ENCODE measurements at regions not wholly inside any gene's neighbourhood (a gene's known extent, or its start where the extent isn't known, plus 50 kb on each side); places are given as distances from the start of the nearest gene placed in this dataset.

DNA sequence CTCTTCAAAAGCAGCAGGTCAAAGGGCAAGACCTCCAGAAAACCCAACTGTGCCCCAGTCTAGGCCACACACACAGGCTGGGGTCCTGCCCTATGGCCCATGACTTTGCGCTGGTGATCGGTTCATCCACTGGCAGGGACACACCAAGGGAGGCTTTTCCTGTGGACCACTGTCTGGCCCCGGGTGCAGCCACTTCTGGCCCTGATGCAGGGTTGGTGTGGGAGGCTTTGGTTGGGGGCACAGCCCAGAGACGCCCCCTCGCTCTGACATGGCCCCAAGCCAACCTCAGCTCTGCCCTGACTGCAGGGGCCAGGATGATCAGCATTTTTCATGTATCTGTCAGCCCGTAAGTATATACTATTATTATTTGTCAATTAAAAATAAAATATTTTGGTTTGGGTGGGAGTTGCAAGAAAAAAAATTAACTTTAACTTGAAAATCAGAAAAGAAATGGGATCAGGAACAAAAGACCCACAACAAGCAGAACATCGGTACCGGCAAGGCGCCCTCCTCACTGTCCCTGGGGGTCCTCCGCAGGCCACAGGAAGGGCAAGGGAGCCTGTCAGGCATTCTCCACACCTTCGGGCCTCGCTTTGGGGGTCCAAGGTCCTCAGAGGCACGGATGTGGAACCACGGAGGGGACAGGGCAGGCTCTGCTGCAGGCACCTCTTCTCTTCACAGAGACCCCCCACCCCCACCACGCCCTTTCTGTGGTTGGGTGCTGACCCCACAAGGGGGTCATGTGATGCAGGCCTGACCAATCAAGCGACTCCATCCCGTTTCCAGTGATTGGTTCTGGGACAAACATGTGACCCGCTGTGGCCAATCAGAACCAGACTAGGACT, 181.5 kb upstream of the SFSWAP start:
- TF ChIP-seq GATA2 (IDR thresholded peaks at IDR 0.05; ENCODE audit: low read depth, low read length) (no peak), GATA3 (IDR thresholded peaks at IDR 0.05; ENCODE audit: low read depth, low read length) (no peak)

DNA sequence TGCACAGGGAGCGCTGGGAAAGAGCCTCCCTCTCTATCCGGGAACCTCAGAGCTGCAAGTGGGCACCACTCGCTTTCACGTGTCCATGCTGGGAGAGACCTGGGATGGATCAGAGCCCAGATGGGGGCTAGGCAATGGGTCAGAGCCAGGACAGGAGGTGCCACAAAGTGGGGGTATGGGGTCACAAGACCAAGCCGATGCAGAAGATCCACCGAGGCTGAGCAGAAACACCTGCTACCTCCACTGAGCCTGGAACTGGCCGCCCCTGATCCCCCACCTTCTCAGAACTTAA, 180.9 kb upstream of the SFSWAP start:
- TF ChIP-seq GATA2 (IDR thresholded peaks at IDR 0.05; ENCODE audit: low read depth, low read length) (no peak), GATA3 (IDR thresholded peaks at IDR 0.05; ENCODE audit: low read depth, low read length) (no peak)

DNA sequence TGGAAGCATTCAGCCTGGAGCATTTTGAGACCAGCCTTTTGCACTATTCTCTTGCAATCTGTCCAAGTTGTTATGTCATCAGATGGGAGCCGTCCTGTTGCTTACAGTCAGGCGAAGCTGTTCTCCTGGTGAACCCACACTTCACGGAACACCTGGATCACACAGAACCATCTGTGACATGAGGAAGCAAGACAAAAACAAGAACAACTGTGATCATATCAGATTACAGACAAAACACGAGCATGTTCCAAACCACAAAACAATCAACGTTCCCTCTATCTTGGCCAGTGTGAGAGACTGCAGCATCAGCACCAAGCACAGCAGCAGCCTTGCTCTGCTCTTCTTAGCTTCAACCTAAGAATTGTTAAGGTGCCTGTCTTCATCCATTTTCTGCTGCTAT, 180.5 kb upstream of the SFSWAP start:
- TF ChIP-seq GATA2 (IDR thresholded peaks at IDR 0.05; ENCODE audit: low read depth, low read length) (no peak), GATA3 (IDR thresholded peaks at IDR 0.05; ENCODE audit: low read depth, low read length) (no peak)

DNA sequence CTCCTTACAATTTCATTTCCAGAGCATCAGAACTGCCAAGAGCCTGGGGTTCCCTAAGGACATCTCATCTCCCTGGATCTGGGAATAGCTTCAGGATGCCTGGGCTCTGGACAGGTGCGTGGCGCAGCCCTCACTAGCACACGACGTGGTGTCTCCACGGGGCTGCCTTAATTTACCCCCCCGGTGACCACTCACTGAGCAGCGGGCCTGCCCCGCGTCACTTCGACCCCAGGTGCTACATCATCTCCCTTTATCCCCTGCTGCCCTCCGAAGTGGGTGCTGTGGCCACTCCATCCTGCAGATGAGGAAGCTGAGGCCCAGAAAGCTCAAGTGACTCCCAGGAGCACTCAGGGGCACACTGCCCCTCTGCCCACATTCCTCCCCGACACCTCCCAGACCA, 177.8 kb upstream of the SFSWAP start:
- TF ChIP-seq GATA2 (IDR thresholded peaks at IDR 0.05; ENCODE audit: low read depth, low read length) (no peak), GATA3 (IDR thresholded peaks at IDR 0.05; ENCODE audit: low read depth, low read length) (no peak)

DNA sequence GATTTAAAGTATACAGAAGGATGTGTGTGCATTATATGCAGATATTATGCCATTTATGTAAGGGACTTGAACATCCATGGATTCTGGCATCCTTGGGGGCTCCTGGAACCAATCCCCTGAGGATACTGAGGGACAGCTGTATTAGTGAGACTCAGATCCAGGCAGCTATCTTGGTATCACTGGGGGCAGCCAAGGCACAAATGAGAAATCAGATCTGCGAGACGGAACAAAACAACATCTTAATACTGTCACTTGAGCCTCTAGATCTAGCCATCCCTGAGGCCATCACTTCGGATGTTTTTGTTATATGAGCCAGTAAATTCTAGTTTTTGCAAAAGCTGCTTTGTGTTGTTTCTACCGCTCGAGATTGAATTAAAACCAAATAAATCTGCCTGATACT, 175.1 kb upstream of the SFSWAP start:
- TF ChIP-seq GATA3 (IDR thresholded peaks at IDR 0.05; ENCODE audit: low read depth, low read length): no peak
- no peak for TF ChIP-seq GATA2 (IDR thresholded peaks at IDR 0.05; ENCODE audit: low read depth, low read length)

DNA sequence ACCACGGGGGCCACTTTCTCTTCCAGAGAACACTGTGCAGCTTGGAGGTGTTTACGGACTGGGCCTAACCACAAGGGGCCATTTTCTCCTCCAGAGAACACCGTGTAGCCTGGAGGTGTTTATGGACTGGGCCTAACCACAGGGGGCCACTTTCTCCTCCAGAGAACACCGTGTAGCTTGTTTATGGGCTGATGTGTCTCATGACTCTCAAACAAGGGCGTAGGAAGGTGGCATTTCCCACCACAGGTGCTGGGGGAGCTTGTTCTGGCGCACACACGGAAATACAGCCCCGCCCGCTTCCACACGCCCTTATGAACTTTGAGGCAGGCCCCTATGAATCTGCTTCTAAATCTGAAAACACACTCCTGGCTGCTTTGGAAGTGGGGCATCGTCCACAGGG, 174.6 kb upstream of the SFSWAP start:
- TF ChIP-seq GATA2 (IDR thresholded peaks at IDR 0.05; ENCODE audit: low read depth, low read length): no peak
- TF ChIP-seq GATA3 (IDR thresholded peaks at IDR 0.05; ENCODE audit: low read depth, low read length): no peak

DNA sequence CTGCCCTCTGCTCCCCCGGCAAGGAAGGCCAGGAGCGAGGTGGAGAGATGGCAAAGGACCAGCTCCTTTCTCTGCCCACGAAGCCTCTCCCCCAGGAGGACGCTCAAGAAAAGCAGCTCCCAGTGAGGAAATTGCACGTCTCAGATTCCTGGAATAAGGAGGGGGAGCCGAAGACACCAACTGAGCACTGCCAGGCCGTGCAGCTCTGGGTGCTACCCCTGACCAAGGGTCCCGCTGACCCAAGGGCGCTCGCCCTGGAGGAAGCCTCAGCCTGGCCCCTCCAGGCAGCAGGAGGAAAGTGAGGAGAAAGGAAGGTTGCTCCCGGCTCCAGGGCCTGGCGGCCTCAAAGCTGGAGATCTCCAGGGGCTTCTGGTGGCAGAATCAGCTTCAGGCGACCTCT, 174.1 kb upstream of the SFSWAP start:
- TF ChIP-seq GATA3 (IDR thresholded peaks at IDR 0.05; ENCODE audit: low read depth, low read length): no peak
- no peak for TF ChIP-seq GATA2 (IDR thresholded peaks at IDR 0.05; ENCODE audit: low read depth, low read length)

DNA sequence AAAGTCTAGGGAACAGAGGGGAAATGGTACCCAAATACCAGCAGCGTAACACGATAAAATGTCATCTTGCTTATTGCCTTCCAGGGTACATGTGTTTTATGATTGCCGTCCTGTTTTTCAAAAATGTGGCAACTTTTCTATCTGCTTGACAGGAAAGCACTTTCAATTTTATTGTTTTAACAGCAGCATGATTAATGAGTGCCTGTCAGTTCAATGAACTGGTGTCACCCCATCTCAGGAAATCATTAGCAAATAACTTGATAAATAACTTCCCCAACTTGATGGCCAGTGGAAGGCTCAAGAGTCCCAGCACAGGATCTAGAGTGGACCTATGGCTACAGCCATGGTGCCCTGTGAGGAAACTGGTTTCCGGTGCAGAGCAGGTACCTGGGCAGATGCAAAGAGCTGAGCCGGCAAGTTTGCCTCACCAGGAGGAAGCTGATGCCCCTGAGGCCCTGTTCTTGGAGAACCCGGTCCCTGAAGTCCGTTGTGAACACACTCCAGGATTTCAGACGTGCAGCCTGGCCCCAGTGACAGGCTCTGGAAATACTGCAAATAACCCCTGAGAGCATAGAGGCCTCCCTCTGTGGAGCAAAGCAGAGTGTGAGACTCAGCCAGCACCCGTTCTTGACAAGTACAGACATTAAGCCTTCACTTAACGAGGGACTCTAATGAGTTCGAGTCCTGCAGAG, 173.5 kb upstream of the SFSWAP start:
- no peak for TF ChIP-seq GATA3 (IDR thresholded peaks at IDR 0.05; ENCODE audit: low read depth, low read length)
- TF ChIP-seq GATA2 (IDR thresholded peaks at IDR 0.05; ENCODE audit: low read depth, low read length): no peak

DNA sequence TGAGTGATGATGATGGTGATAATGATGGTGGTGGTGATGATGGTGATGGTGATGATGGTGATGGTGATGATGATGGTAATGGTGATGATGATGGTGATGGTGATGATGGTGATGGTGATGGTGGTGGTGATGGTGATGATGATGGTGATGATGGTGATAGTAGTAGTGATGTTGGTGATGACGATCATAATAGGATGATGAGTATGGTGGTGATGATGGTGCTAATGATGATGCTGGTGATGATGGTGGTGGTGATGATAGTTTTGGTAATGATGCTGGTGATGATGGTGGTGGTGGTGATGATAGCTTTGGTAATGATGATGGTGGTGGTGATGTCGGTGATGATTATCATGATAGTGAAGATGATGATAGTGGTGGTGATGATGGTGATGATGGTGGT, 171.5 kb upstream of the SFSWAP start:
- no peak for TF ChIP-seq GATA2 (IDR thresholded peaks at IDR 0.05; ENCODE audit: low read depth, low read length)
- TF ChIP-seq GATA3 (IDR thresholded peaks at IDR 0.05; ENCODE audit: low read depth, low read length): no peak

DNA sequence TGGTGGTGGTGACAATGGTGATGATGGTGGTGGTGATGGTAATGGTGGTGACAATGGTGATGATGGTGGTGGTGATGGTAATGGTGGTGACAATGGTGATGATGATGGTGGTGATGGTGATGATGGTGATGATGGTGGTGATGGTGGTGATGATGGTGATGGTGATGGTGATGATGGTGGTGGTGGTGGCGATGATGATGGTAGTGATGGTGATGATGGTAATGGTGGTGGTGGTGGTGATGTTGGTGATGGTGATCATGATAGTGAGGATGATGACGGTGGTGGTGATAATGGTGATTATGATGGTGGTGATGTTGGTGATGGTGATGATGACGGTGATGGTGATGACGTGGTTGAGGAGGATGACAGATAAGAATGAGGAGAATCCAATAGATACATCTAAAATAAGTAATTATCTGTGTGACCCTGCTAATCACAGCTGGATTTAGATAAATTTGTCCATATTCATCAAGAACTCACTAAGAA, 170.7 kb upstream of the SFSWAP start:
- no peak for TF ChIP-seq GATA3 (IDR thresholded peaks at IDR 0.05; ENCODE audit: low read depth, low read length)
- no peak for TF ChIP-seq GATA2 (IDR thresholded peaks at IDR 0.05; ENCODE audit: low read depth, low read length)

DNA sequence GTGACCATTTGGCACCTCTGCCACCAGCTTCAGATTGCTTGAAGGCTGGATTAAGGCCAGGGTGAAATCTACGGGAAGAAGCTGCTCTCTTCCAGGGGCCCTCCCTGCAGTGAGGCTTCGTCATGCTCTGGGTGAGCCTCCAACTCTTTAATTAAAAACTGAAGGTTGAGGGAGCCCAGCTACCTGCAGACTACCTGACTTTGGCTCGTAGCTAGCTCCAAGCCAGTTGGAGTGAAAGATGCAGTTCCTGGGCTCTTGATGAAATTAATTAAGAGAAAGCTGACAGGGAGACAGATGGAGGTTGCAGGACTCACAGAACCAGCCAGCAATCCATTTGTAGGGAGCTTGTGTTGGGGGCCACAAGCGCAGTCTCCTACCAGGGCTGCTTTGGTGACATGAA, 168.5 kb upstream of the SFSWAP start:
- TF ChIP-seq GATA2 (IDR thresholded peaks at IDR 0.05; ENCODE audit: low read depth, low read length) (no peak), GATA3 (IDR thresholded peaks at IDR 0.05; ENCODE audit: low read depth, low read length) (no peak)

DNA sequence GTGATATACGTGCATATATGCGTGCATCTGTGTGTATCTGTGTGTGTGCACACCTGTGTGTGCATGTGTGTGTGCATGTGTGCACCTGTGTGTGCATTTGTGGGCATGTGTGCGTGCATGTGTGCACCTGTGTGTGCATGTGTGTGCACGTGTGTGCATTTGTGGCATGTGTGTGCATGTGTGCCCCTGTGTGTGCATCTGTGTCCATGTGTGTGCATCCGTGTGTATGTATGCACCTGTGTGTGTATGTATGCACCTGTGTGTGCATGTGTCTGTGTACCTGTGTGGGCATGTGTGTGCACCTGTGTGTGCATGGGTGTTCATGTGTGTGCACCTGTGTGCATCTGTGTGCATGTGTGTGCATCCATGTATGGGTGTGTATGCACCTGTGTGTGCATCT, 167.8 kb upstream of the SFSWAP start:
- TF ChIP-seq GATA2 (IDR thresholded peaks at IDR 0.05; ENCODE audit: low read depth, low read length) (no peak), GATA3 (IDR thresholded peaks at IDR 0.05; ENCODE audit: low read depth, low read length) (no peak)

DNA sequence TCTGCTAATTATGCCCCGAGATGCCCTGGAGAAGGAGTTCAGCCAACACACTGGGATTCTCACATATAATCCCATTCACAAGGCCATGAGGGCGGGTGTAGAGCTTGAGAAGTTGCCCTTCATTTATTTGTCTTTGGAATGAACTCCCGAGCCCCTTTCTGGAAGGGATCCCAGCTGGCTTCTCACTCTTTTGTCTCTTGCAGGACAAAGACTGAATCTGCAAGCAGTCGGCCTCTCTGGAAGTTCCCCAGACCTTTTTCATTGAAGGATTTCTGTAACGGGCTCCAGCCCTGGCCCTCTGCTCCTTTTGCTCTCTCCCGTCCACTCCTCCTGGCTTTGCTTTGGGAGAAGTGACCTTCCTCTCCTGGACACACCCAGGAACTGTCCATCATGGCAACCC, 163.3 kb upstream of the SFSWAP start:
- TF ChIP-seq GATA2 (IDR thresholded peaks at IDR 0.05; ENCODE audit: low read depth, low read length) (no peak), GATA3 (IDR thresholded peaks at IDR 0.05; ENCODE audit: low read depth, low read length) (no peak)

DNA sequence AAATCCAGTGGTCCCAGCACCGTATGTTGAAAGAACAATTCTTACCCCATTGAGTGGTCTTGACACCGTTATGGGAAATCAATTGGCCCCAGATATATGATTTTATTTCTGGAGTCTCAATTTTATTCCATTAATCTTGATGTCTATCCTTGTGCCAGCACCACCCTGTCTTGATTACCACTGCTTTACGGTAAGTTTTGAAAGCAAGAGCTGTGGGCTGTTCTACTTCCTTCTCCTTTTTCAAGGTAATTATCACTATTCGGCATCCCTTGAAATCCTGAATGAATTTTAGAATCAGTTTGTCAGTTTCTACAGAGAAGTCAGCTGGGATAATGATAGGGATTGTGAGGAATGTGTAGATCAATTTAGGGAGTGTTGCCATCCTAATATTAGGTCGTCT, 160.8 kb upstream of the SFSWAP start:
- no peak for TF ChIP-seq GATA3 (IDR thresholded peaks at IDR 0.05; ENCODE audit: low read depth, low read length)
- TF ChIP-seq GATA2 (IDR thresholded peaks at IDR 0.05; ENCODE audit: low read depth, low read length): no peak
